ENCODE measurements at regions not wholly inside any gene's neighbourhood (a gene's known extent, or its start where the extent isn't known, plus 50 kb on each side); places are given as distances from the start of the nearest gene placed in this dataset.

DNA sequence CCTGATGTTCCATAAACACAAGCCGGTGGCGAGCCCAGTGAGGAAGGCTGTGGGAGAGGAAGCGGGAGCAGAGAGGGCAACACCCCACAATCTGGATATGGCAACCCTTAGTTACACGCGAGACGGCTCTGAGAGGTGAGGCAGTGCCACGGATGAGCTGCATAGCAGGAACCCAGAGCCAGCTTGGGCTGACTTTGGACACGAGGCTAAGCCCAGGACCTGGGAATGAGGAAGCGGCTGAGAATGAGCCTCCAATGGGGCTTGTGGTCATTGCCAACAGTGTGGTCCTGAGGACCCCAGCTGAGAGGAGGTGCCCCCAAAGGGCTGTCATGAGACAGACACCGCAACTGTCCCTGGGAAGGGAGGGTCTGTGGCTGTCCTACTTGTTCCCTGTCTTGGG is 160.0 kb upstream of the SMIM23 start:
- no peak for TF ChIP-seq POLR2A (IDR thresholded peaks at IDR 0.05; ENCODE audit: low read length)
- TF ChIP-seq, protein P1, sequence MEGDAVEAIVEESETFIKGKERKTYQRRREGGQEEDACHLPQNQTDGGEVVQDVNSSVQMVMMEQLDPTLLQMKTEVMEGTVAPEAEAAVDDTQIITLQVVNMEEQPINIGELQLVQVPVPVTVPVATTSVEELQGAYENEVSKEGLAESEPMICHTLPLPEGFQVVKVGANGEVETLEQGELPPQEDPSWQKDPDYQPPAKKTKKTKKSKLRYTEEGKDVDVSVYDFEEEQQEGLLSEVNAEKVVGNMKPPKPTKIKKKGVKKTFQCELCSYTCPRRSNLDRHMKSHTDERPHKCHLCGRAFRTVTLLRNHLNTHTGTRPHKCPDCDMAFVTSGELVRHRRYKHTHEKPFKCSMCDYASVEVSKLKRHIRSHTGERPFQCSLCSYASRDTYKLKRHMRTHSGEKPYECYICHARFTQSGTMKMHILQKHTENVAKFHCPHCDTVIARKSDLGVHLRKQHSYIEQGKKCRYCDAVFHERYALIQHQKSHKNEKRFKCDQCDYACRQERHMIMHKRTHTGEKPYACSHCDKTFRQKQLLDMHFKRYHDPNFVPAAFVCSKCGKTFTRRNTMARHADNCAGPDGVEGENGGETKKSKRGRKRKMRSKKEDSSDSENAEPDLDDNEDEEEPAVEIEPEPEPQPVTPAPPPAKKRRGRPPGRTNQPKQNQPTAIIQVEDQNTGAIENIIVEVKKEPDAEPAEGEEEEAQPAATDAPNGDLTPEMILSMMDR (IDR thresholded peaks at IDR 0.05): no peak
- no peak for TF ChIP-seq JUN (IDR thresholded peaks at IDR 0.05)
- TF ChIP-seq ZFP36 (IDR thresholded peaks at IDR 0.05; ENCODE audit: borderline replicate concordance, partially characterized antibody): no peak
